ENCODE measurements at regions not wholly inside any gene's neighbourhood (a gene's known extent, or its start where the extent isn't known, plus 50 kb on each side); places are given as distances from the start of the nearest gene placed in this dataset.

DNA sequence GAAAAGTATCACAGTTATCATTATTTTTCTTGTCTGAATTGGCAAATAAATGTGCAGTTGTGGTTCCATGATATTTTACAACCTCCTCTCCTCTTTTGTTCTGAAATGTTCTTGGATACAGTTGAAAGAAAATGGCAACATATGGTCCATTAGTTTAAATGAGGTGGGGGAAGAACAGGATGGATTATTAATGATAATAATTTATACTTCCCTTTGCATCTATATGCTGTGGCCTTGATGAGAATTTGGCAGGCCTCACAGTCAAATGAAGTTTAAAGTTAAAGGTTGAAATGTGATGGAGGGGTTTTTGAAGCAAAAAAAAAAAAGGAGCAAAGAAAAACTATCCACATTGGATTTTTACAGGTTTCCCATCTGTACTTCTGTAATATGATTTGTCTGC, 946.3 kb upstream of the INTU start:
- DNase-seq (ENCODE audit: low spot score), result no peak

DNA sequence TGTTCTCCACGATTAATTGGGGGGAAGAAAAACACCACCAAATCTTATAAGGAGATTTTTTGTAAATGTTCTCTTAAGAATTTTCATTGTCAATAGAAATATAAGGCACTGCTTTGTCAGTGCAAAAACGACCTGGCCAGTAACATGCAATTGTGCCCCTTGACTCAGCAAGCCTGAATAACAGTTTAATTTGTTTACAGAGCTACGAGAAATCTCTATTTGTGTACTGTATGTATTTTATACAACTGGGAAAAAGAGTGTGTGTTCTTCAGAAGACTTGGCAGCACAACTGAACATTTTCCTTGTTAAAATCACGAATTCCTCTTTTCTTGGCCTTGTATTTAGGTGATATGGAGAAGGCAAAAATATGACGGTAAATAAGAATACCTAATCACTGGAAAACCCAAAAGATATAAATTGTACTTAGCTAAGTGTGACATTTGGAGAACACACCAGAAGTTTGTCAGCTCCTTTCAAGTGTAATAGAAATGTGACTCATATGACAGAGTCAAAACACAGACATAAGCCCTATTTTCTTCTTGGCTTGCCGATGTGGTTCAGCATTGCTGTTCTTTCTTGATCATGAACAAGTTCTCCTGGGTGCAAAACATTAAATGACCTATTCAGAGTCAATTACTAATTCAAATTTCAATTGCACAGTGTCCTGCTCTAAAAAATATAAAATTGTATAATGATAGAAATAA, 945.0 kb upstream of the INTU start:
- DNase-seq (ENCODE audit: low spot score), result no peak

DNA sequence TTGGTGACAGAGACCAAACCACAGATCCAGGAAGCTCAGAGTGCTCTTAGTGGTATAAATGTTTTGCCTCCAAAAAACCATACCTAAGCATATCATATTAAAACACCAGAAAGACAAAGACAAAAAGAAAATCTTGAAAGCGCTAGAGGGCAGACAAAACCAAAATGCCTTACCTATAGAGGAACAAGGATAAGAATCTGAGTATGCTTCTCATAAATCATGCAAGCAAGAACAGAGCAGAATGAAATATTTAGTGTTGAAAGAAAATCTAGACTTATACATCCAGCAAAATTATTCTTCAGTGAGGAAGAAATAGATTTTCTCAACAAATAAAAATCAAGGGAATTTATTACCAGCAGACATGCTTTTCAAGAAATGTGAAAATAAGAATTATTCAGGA, 941.0 kb upstream of the INTU start:
- no peak for DNase-seq (ENCODE audit: low spot score)

DNA sequence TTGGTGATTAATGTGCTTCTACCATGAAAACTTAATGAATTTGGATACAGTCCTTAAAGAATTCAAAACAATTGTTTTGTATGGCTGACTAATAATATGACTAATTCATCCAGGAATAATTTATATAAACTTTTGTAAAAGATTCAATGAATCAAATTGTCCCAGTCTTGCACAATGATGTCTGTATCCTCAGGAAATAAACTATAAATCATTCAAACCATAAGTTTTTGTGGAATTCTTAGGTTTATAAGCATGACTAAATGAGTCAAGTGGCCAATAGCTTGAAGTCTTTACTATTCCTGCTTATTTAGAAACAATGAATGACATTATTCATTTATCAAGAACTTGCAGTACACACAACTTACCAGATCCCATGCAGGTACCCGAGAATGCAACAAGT, 935.0 kb upstream of the INTU start:
- DNase-seq (ENCODE audit: low spot score), result no peak

DNA sequence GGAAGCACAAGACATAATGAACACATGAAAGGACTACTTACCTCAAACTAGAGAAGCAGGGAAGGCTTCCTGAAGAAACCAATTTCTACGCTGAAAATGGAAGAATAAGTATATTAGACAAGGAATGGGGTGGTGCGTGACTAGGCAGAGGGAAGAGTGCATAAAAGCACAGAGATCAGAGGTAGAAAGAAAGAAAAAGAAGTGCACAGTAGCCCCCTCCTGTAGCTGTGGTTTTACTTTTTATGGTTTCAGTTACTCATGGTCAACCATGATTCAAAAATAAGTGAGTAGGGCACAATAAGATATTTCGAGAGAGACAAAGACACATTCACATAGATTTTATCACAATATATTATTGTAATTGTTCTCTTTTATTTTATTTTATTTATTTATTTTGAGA, 934.5 kb upstream of the INTU start:
- no peak for DNase-seq (ENCODE audit: low spot score)

DNA sequence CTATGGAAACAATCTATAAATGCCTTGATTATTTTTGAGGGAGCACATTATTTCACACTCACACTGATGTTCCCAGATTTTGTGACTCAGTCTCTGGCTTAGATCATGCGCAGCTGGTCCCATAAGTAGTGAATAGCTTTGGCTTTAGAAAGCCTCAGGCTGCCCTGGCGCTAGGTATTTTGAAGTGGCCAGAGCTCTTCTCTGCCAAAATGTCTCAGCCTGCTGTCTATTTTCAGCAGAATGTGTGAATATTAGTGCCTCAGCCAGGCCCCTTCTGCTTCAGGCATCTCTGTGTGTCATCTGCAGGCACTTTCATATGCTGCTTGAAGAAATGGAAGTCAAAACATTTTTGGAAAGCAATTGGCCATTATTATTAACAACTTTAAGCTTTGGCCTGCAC, 931.0 kb upstream of the INTU start:
- DNase-seq (ENCODE audit: low spot score), result no peak

DNA sequence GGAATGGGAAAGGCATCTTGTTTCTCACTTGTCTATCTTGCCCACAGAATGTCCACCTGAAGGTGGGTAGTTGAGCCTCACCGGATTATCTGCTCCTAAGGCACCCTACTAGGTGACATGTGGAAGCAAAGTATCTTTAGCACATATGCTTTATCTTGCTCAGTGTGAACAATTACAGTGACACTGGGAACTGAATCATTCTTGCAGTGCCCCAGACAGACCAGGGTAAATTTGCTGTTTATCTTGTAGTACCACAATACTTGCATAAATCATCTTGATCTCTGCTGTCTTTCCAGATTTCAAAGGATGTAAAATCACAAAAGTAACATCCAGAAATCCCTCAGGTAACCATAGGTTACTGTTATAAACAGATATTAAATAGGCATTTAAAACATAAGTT, 930.0 kb upstream of the INTU start:
- DNase-seq (ENCODE audit: low spot score), result no peak

DNA sequence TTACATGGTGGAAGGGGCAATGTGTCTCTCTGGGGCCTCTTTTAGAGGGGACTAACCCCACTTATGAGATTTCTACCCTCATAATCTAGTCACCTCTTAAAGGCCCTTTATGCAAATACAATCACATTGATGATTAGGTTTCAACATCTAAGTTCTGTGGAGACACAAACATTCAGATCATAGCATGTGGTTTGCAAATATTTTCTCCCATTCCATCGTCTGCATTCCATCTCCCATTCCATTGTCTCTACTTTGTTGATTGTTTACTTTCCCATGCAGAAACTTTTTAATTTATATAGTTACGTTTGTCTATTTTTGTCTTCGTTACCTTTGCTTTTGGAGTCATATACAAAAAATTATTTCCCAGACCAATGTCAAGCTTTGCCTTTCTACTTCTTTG, 927.5 kb upstream of the INTU start:
- no peak for DNase-seq (ENCODE audit: low spot score)

DNA sequence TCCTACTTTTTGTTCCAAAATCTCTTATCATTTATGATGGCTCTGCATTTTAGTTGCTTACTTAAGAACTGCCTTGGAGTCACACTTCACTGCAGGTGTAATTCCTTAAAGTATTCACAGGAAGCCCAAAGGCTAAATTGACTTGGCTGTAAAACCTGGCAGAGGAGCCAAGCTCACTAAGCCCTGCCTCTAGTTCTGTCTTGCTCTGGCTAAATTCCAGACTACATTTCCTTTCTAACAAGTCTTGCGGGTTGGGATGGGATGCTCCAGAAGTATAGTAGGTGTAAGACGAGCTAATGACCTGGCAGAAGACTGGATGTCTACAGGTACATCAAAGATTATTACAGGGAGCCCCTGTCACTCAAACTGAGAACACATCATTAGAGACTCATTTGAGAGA, 924.0 kb upstream of the INTU start:
- DNase-seq (ENCODE audit: low spot score), result no peak

DNA sequence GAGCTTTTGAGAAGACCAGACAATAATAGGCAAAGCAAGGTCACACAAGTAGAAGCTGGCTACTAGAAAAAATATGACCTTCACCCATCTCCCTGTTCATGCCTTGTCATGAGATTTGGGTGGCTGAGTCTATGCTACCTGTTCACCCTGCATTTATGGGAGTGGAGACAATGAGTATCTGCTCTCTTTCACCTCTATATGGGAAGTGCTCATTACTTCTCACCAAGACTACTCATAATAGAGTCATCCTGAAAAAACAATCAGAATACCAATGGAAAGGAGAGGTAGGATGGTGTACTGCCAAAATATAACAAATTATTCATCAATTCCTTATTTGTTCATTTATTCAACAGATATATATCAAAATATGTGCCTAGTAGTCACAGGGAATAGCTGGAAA, 921.8 kb upstream of the INTU start:
- DNase-seq (ENCODE audit: low spot score), result no peak

DNA sequence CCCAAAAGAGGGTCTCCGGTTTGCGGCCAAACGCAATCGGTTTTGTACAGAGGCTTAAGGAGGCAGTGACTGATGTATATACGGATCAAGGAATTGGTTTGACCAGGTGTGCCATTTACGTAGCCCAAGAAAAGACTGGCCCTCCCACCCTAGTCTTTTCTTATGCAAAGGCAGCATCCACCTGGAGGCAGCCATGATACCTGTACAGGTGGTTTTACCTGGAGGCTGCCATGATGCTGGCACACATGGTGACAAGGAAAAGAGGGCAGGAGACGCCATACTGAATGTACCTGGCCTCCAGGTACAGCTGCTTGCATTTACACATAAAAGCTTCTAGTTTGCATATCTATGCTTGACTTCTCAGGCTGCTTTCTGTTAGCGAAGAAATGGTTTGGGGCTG, 917.7 kb upstream of the INTU start:
- no peak for DNase-seq (ENCODE audit: low spot score)

DNA sequence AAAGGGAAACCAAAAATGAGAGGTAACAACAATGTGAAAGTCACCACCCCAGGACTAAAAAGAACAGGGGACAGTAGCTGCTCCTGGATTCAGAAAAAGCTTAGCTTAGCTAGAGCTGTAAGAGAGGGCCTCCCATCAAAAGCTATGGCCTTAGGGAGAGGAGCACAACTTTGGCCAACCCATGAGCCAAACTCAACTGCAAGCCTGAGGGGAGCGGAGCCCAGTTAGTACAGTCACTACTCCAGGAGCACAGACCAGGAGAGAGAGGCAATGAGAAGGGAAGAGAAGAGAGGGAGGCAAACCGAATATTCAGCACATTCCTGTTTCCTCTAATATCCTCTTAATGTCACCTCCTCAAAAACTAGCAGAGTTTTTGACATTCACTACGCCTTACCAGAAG, 917.1 kb upstream of the INTU start:
- DNase-seq (ENCODE audit: low spot score), result no peak

DNA sequence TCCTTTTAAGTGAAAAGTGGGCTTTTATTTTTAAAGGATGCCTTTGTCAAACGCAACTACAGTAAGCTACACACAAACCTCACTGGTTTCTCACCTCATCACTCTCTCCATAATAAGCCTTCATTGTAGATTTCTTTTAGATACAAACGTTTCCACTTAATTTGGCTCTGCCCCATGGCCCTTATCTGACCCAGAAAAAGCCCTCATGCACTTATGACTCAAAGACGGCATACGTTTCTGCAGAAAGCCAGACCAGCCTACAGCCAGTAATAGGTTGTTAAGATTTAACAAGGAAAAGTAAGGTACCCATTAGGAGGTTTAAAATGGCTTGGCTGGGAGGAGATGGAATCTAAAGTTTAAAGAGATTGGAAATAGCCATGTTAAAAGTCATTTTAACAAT, 914.6 kb upstream of the INTU start:
- no peak for DNase-seq (ENCODE audit: low spot score)

DNA sequence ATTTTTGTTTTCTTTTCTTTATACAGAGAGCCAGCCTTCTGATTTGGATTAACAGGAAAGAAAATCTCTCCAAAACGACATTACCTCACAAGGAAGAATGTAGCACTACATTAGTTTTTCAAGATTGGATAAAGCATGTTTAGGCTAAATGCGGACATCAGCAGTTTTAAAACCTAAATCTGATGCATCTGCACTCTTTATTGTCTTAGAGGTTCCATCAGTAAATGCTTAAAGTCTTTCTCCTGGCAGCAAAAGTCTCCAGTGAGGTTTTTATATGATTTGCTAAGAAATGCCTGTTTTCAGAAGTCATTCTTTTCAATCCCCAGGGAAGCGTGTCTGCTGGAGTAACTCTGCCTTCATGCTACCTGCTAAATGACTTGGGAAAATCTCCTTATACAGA, 912.9 kb upstream of the INTU start:
- no peak for DNase-seq (ENCODE audit: low spot score)

DNA sequence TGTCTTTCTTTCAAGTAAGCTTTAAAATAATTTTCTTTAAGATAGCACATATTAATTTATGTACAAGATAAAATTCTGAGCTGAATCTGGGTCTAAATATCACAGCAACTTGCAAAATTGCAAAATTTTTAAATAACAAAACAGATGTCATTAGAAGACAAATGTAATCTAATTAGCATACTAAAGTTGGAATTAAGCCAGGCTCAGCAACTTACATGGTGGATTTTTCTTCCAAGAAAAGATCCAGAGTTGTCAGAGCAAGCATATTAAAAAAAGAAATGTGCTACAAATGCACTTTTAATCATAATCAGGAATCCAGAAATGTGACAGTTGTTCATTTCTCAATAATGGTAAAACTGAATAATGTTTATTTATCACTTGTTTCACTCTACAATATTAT, 906.9 kb upstream of the INTU start:
- DNase-seq (ENCODE audit: low spot score), result no peak

DNA sequence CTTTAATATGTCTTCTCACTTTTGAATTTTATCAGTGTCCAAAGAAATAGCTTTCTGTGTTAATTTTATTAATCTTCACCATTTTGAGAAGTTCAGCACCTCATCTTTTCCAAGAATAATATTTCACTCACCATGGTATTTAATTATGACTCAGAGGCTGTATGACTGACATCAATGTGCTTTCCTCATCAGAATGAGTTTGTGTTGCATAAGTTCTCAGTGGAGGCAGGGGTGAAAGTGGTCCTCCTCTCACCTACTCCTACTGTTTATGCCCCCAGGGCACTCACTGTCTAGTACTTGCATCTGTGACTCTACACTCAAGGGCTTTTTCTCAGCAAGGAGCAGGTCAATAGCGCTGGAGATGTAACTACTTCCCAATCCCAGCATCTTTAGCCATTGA, 905.3 kb upstream of the INTU start:
- DNase-seq (ENCODE audit: low spot score), result no peak

DNA sequence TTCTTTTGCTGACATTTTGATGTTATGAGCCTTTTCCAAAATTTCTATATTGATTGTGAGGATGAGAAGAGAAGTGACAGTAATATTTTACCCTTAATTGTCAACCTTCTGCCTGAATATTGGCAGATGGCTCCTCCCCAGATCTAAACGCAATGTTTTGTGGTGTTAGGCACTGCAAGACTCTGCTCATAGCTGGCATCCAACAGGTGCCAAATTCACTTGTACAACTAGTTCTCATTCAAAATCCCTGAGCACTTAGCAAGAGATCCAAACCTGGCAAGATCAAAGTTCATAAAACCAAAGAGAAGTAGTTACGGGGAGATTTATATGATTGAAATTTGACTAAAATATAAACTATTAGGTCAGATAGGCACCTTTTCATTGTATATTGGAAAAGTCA, 901.7 kb upstream of the INTU start:
- no peak for DNase-seq (ENCODE audit: low spot score)

DNA sequence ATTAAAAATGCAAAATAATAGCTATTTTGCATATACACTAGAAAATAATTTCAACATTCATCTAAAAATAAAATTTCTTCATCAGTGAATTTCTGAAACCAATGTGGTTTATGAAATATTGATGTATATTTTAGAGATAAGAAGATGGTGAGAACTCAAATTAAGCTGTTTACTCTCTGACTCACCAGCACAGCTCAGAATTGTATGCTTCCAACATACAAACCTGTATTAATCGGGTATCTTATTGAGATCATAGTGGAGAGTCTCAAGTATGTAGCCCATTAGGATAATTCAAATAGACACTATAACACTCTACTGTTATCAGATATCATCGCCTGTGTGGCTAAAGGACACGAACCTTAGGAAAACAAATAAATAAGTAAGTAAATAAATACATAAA, 899.5 kb upstream of the INTU start:
- DNase-seq (ENCODE audit: low spot score), result no peak

DNA sequence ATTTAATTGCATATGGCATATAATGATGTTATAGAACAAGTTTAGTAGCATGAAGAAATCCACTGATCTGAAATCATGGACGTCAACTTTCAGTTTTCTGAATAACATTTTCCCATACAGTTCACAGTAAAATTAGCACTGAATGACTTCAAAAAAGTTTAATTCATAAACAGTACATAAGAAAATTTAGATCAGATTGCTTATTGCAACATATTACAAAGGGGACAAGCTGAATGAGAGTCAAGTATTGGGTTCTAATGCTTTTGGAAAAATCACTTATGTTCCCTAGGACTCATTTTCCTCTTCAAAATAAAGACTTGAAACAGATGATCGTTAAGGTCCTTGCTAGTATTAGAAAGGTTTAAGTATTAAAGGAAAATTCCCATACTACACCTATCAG, 898.3 kb upstream of the INTU start:
- no peak for DNase-seq (ENCODE audit: low spot score)

DNA sequence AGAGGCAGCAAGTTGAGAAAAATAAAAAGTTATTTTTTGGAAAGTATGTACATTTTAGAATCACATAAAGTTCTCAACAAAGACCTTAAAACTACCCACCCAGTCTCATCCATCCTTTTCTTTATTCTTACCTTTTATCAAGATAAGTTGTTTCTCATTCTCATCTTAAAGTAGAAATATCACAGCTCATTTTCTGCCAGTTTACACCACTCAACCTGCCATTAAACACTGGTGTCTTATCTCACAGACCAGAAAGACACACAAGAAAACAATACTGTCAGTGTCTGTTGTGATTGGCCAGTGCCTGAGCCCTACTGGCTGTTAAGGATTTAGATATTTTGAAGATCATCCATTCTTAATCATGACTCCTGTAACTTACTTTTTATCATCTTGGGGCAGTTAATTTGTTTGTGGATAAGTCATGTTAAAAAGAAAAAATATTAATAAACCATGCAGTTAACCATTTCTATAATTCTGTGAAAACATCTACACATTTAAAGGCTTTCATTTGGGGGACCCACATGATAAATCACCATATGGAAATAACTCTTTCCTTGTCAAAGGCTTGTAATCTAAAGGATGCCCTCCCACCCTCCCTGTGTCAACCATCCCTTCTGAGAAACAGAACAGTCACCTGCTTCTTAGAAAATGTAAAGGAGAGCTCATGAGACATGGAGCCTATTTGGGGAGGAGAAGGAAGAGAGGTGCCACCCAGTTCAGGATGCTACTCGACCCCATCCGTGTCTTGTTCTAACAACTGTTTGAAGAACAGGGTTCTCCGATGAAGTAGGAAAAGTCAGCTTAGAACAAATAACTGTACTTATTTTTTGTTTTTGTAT, 897.2 kb upstream of the INTU start:
- DNase-seq (ENCODE audit: low spot score), result no peak

DNA sequence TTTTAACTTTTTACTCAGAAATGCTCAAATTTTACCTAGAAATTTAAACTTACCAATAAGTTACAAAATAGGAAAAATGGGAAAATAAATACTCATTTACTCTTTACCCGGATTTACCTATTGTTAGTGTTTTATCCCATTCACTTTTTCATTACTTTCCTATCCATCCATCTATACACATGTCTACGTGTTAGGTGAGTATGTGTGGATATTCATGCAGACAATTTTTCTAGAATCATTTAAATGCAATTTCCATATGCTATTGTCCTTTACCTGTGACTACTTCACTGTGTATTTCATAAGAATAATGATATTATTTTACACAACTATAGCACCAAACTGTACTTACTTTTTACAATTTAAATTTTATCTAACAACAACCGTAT, 896.6 kb upstream of the INTU start:
- no peak for DNase-seq (ENCODE audit: low spot score)

DNA sequence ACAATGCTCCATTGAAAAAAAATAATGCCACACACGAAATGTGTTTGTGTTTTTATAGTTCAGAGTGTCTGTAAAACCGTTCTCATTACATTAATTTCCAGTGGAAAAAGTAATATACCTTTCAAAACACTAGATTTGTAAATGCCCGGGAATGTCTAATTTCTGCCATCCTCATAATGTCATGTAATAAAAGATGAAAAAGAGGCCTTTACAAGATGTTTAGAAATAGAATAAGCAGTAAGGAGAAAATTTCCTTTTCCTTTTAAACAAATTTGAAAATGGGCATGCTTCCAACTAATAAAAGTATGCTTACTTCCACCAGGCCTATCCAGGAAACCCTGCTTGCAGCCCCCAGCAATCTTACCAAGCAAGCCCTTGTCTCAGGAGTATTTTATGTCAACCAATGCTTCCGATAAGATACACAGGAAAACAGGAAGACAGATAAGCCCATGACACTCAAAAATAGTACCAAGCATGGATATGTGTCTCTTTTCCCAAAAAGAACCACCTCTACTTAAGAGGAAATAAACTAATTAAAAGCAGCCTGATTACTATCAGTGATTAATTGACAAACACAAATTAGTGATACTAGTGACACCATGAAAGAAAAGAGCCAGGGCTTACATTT, 894.7 kb upstream of the INTU start:
- DNase-seq (ENCODE audit: low spot score), result no peak

DNA sequence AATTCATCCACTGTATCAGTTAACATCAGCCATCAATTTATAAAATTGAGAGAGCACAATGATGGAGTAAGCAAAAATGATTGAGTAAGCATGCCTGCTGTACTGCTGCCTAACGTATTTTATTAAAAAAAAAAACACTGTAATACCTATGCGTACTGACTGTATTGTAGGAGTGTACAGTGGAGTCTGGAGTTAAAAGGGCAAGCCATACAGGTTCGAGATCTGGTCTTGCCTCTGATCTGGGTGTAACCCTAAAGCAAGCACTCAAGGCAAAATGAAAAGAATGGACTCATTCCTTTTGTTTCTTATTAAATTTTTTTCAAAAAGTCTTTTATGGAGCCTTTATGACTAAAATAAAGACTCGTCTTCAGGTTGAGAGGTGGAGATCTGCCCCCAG, 894.2 kb upstream of the INTU start:
- no peak for DNase-seq (ENCODE audit: low spot score)

DNA sequence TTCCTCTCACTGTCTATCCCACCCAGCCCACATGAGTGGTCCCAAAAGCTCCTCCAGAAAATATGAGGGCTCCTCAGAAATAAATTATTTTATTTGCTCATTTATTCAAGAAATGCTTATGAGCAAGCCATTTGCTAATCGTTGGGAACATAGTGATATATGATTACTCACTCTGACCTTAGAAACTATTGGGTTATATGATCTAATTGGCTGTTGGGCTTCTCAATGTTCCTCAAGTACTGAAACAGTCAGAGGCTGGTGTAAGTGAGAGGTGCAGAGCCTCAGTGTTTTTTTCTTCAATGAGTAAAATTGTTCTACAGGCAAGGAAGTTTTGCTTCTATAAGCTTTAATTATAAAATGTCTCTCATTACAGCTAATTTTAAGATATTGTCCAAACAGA, 893.8 kb upstream of the INTU start:
- no peak for DNase-seq (ENCODE audit: low spot score)

All from left forelimb (tissue), 1 donor.